Lower lobe of right lung (tissue), 2 donors: ENCODE measurements at regions not wholly inside any gene's neighbourhood (a gene's known extent, or its start where the extent isn't known, plus 50 kb on each side); places are given as distances from the start of the nearest gene placed in this dataset.

Source experiments
- ATAC-seq, 2 donors: fragments of 200-7000 bp; cut with Tn5 transposase; one replicate each; pipeline ENCODE4 v1.9.1; 2020 to 2022; ENCODE audit warnings: mild to moderate bottlenecking in 2 of 2, moderate library complexity in 2 of 2
- DNase-seq: peaks from one replicate; pipeline ENCODE4 v3.0.0-alpha.2; 2020
- H3K27ac ChIP-seq: fragments of 200-600 bp; one replicate; pipeline ENCODE4 v1.8.0; 2022
- H3K27me3 ChIP-seq: fragments of 200-600 bp; one replicate; pipeline ENCODE4 v1.8.0; 2022; ENCODE audit warnings: low read depth
- H3K36me3 ChIP-seq: fragments of 200-600 bp; one replicate; pipeline ENCODE4 v1.8.0; 2022; ENCODE audit warnings: mild to moderate bottlenecking
- H3K4me1 ChIP-seq: fragments of 200-600 bp; one replicate; pipeline ENCODE4 v1.8.0; 2022
- H3K4me3 ChIP-seq: fragments of 200-600 bp; one replicate; pipeline ENCODE4 v1.8.0; 2022; ENCODE audit warnings: mild to moderate bottlenecking
- H3K9me3 ChIP-seq: fragments of 200-600 bp; one replicate; pipeline ENCODE4 v1.8.0; 2022
- intact Hi-C: fragments of 100-400 bp; cut with DNase I; formaldehyde crosslinking; loops from one replicate; pipeline ENCODE4 v1.11.0; 2022
- TF ChIP-seq, protein P1 (sequence below): fragments of 200-600 bp; IDR thresholded peaks from one replicate; pipeline ENCODE4 v1.8.0; 2022; ENCODE audit warnings: antibody characterized with exemption, mild to moderate bottlenecking
- donor health status: DM: no; HTN: yes; CAD: no; lungs with severe emphysema.

DNA sequence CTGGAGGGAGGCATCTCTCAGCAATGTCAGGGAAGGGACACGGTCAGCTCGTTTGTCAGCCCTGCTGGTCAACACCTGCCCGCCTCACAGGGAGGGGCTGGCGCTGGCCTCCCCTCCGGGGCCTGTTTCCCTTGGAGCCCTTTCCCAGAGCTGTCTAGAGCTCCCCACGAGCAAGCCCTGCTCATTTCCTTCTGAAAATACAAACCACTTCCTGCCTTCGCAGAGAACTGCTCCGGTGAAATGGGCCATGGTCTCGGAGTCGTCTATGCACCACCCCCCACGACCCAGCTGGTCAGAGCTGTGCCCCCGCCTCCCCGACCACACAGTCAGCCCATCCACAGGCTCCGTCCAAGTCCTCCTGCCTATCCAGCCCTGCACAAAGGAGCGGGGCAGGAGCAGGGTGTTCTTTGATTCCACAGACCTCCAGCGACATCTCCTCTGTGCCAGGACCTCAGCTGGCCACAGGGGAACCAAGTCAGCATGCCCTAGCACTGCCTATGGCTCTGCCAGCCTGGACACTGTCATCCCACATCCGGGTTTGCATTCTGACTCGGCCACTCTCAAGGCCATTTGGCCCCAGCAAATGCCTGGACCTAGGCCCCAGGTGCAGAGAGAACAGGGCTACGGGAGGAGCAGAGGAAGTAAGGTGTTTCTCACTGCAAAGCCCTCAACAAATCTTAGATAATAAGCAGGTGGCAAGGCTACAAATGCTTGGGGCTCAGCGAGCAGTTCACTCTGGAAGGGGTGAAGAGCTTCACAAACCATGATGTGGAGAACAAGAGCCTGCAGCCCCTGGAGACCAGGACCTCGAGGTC, 82.1 kb upstream of the WNT11 start:
- no peak for DNase-seq
- H3K9me3 ChIP-seq, result no peaks in the 10 kb centered on the region
- no peaks in the 10 kb centered on the region for H3K4me1 ChIP-seq
- H3K4me3 ChIP-seq, result no peak overlapping the region
- TF ChIP-seq, protein P1, sequence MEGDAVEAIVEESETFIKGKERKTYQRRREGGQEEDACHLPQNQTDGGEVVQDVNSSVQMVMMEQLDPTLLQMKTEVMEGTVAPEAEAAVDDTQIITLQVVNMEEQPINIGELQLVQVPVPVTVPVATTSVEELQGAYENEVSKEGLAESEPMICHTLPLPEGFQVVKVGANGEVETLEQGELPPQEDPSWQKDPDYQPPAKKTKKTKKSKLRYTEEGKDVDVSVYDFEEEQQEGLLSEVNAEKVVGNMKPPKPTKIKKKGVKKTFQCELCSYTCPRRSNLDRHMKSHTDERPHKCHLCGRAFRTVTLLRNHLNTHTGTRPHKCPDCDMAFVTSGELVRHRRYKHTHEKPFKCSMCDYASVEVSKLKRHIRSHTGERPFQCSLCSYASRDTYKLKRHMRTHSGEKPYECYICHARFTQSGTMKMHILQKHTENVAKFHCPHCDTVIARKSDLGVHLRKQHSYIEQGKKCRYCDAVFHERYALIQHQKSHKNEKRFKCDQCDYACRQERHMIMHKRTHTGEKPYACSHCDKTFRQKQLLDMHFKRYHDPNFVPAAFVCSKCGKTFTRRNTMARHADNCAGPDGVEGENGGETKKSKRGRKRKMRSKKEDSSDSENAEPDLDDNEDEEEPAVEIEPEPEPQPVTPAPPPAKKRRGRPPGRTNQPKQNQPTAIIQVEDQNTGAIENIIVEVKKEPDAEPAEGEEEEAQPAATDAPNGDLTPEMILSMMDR, result no peak
- no peak for ATAC-seq
- intact Hi-C loops, result no loop called here
- no peaks in the 10 kb centered on the region for H3K27me3 ChIP-seq
- no peaks in the 10 kb centered on the region for H3K36me3 ChIP-seq
- H3K27ac ChIP-seq, result no peak overlapping the region

DNA sequence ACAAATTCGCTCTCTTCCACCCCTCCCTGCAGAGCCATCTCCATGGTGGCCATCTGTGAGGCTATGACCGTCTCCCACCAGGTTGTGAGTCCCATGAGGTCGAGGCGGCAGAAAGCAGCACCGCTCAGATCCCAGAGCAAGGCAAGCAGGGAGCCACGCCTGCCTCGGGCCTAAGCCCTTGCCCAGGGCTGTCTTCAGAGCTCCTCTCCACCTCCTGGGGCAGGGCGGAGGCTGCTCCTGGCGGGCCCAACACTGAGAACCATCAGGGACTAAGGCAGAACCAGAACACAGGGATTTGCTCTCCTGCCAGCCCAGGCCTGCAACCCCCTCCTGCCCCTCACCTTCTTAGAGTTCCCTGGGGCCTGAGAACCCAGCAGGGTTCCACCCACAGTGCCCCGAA, 80.9 kb upstream of the WNT11 start:
- Histone ChIP-seq H3K9me3 (no peaks in the 10 kb centered on the region), H3K36me3 (no peaks in the 10 kb centered on the region), H3K27me3 (no peaks in the 10 kb centered on the region), H3K4me1 (no peaks in the 10 kb centered on the region), H3K4me3 (no peak overlapping the region), H3K27ac (no peak overlapping the region)
- intact Hi-C loops, result no loop called here
- DNase-seq, result no peak
- ATAC-seq, result no peak
- TF ChIP-seq, protein P1, result no peak

DNA sequence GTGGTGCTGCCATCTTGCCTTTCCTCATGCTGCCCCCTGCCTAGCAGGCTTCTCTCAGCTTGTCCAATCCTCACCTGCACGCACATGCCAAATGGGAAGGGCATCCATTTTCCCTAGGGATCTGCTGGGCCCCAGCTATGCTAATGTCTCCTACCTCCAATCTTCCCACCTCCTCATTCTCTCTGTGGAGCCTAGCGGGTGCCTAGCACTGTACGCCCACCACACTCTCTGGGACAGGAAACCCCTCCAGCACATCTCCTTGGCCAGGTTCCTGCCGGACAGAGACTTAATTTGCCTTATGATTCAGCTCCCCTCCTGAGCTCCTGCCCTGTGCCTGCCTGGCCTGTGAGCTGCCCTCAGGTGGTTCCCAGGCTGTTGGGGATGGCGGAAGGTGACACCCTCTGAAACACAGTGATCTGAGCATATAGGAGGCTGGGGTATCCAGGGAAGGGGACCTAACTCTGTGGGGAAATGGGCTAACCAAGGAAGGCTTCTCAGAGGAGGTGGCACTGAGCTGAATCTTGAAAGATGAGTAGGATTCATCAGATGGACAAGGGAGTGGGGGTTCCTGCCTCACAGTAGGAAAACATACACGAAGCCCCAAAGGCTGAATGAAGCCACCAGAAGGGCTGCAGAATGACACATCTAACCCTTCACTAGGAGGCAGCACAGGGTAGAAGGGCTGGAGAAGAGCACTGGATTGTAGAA, 79.2 kb upstream of the WNT11 start:
- TF ChIP-seq, protein P1, result no peak
- Histone ChIP-seq H3K4me3 (no peak overlapping the region), H3K27me3 (no peaks in the 10 kb centered on the region), H3K27ac (no peak overlapping the region), H3K9me3 (no peaks in the 10 kb centered on the region), H3K4me1 (no peaks in the 10 kb centered on the region), H3K36me3 (no peaks in the 10 kb centered on the region)
- intact Hi-C loops, result no loop called here
- DNase-seq (no peak), ATAC-seq (no peak)

DNA sequence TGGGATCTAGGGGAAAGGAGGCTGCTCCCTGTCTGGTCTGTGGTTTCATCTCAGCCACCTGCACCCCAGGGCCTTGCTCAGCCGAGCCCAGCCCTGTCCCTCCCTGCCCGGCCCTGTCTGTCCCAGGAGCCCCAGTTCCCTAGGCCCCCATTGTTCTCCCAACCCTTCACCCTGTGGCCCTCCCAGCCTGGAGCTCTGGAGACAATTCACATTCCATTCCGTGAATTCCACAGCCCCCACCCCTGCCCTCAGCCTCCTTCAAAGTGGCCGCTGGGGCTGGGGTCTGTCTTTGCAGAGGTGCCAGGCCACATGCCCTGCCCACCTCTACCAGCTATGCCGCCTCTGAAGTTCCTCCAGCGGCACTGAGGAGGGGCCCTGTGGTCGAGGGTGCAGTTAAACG, 77.9 kb upstream of the WNT11 start:
- TF ChIP-seq, protein P1, result no peak
- ATAC-seq, result no peak
- Histone ChIP-seq H3K9me3 (no peaks in the 10 kb centered on the region), H3K4me1 (no peaks in the 10 kb centered on the region), H3K27me3 (no peaks in the 10 kb centered on the region), H3K27ac (no peak overlapping the region), H3K36me3 (no peaks in the 10 kb centered on the region), H3K4me3 (no peak overlapping the region)
- no peak for DNase-seq
- intact Hi-C loops, result no loop called here

DNA sequence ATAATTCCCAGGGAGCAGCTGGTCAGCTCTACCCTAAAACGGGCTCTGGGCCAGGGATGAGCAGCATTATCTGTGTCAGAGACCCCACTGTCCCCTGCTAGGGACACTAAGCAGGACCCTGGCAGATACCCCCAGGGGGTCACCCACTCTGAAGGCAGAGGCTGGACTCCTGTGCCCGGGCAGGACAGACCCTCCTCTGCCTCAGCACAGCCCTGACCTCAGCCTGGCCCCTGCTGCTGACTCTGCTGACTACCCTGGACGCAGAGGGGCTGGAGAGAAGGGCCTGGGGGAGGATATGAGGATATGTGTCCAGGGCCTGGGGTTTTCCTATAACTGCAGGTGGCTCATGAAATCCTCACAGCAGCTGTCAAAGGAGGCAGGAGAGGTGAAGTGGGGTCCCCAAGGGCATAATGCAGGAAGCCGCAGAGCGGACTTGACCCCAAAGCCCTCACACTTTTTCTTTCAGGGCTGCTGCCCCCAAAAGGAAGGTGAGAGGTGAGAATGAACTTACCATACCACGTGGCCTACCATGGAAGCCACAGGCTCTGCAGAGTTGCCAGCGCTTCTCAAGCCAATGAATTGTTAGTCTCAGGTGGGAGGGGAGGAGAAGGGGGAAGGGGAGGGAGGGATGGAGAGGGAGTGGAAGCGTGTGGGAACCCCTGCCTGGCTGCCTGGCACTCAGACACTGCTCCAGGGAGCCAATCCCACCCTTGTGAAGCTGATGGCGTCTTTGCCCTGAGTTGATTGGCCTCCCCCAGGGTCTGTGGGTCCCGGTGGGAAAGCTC, 76.7 kb upstream of the WNT11 start:
- Histone ChIP-seq H3K9me3 (no peaks in the 10 kb centered on the region), H3K27me3 (no peaks in the 10 kb centered on the region), H3K4me1 (no peaks in the 10 kb centered on the region), H3K36me3 (no peaks in the 10 kb centered on the region), H3K27ac (no peak overlapping the region), H3K4me3 (no peak overlapping the region)
- intact Hi-C loops, result no loop called here
- DNase-seq (no peak), ATAC-seq (no peak)
- TF ChIP-seq, protein P1, result no peak
